ENCODE measurements at regions not wholly inside any gene's neighbourhood (a gene's known extent, or its start where the extent isn't known, plus 50 kb on each side); places are given as distances from the start of the nearest gene placed in this dataset.

DNA sequence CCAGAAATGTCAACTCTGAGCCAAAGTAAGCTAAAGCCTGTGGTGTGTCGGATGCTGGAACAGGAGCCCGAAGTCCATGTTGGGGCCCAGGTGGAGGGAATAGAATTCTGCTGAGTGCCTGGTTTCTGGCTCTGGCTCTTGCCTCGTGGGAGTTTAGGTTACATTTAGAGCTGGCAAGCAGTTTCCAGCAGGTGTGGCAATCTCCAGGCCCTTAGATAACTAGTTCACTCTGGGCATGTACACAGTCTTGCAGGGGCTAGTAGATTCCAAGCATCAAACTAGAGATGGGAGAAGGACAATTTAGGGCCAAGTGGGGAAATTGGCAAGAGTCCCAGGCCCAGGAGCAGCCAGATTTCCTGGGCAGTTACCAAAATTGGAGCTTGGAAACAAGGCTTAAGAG lies 56.3 kb upstream of the STOX2 start:
- Histone ChIP-seq H3K9me3 (no peaks in the 10 kb centered on the region), H3K36me3 (no peaks in the 10 kb centered on the region), H3K27me3 (no peaks in the 10 kb centered on the region), H3K27ac (no peak overlapping the region), H3K4me3 (no peak overlapping the region), H3K4me1 (no peaks in the 10 kb centered on the region)
- DNase-seq (ENCODE audit: extremely low spot score in 2 of 2): no peak
- TF ChIP-seq, protein P1, sequence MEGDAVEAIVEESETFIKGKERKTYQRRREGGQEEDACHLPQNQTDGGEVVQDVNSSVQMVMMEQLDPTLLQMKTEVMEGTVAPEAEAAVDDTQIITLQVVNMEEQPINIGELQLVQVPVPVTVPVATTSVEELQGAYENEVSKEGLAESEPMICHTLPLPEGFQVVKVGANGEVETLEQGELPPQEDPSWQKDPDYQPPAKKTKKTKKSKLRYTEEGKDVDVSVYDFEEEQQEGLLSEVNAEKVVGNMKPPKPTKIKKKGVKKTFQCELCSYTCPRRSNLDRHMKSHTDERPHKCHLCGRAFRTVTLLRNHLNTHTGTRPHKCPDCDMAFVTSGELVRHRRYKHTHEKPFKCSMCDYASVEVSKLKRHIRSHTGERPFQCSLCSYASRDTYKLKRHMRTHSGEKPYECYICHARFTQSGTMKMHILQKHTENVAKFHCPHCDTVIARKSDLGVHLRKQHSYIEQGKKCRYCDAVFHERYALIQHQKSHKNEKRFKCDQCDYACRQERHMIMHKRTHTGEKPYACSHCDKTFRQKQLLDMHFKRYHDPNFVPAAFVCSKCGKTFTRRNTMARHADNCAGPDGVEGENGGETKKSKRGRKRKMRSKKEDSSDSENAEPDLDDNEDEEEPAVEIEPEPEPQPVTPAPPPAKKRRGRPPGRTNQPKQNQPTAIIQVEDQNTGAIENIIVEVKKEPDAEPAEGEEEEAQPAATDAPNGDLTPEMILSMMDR (IDR thresholded peaks at IDR 0.05): no peak
- TF ChIP-seq POLR2AphosphoS5 (IDR thresholded peaks at IDR 0.05; ENCODE audit: insufficient read depth in 1 of 2, low read depth in 1 of 2) (no peak), POLR2A (IDR thresholded peaks at IDR 0.05) (no peak)
- intact Hi-C loops (cut with DNase I): no loop called here

DNA sequence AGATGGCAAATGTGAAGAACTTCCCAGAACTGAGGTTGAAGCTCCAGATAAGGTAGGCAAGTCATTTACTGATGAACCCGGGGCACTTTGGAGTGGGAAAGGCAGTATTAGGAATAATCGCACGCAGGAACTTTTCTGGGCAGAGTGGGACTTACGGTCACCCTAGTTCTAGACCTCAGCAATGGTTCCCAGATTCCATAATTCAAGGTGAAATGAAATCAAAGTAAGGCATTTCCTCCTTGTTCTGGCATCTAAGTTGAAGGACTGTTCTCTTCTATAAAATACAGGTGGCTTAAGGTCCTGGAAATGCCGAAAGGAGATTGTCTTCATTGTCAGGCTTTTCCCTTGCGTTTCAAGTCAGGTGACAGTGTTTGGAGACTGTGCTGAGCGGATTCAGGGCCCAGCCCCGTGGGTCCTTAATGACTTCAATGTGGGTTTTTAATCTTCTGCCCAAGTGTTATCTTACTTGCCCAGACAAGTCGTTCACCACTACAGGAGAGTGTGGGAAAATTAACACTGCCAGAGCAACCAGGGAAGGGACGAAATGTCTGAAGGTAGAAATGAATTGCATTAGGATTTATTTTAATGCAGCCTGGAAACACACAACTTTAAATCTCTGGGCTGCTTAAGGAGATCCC lies 52.1 kb upstream of the STOX2 start:
- Histone ChIP-seq H3K27ac (no peak overlapping the region), H3K4me3 (no peak overlapping the region), H3K36me3 (no peaks in the 10 kb centered on the region), H3K27me3 (no peaks in the 10 kb centered on the region), H3K9me3 (no peaks in the 10 kb centered on the region), H3K4me1 (no peaks in the 10 kb centered on the region)
- intact Hi-C loops (cut with DNase I): no loop called here
- TF ChIP-seq, protein P1 (IDR thresholded peaks at IDR 0.05): no peak
- DNase-seq (ENCODE audit: extremely low spot score in 2 of 2): no peak

DNA sequence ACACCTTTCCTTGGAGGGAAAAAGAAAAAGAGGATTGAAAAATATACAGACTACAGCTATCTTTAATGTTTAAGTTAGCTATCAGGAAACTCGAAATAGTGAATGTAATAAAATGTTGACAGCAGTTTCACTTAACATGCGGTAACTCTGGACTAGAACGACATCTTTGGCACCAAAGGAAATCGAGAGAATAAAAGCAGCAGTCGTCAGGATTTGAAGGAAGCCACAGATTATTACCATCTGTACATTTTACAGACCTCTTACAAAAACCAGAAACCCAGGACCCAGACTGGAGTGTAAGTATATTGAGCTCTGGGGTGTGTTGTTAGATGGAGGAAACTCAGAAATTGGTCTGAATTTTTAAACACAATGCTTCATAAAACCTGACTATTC lies 51.6 kb upstream of the STOX2 start:
- no peaks in the 10 kb centered on the region for H3K9me3 ChIP-seq
- H3K27ac ChIP-seq: no peak overlapping the region
- TF ChIP-seq POLR2A (IDR thresholded peaks at IDR 0.05): no peak
- TF ChIP-seq POLR2AphosphoS5 (IDR thresholded peaks at IDR 0.05; ENCODE audit: insufficient read depth in 1 of 2, low read depth in 1 of 2): no peak
- H3K4me3 ChIP-seq: no peak overlapping the region
- no peaks in the 10 kb centered on the region for H3K4me1 ChIP-seq
- H3K36me3 ChIP-seq: no peaks in the 10 kb centered on the region
- no peaks in the 10 kb centered on the region for H3K27me3 ChIP-seq
- intact Hi-C loops (cut with DNase I): no loop called here
- DNase-seq (ENCODE audit: extremely low spot score in 2 of 2): no peak

Data from vagina (tissue), 2 donors.